ENCODE measurements at regions not wholly inside any gene's neighbourhood (a gene's known extent, or its start where the extent isn't known, plus 50 kb on each side); places are given as distances from the start of the nearest gene placed in this dataset.

GRCh38 chr12:131577766-131578165 is 133.1 kb upstream of the SFSWAP start:
- Mint-ChIP-seq H3K4me3 (no peak overlapping the region), H3K4me1 (no peaks in the 10 kb centered on the region), H3K9me3 (ENCODE audit: low read depth) (peaks cover 4% of the 10 kb centered on the region), H3K27ac (no peak overlapping the region), H3K27me3 (peaks cover 6% of the 10 kb centered on the region), H3K36me3 (no peaks in the 10 kb centered on the region)
- CTCF ChIA-PET: no interaction called here
- no peak for DNase-seq
- ATAC-seq: no peak

DNA sequence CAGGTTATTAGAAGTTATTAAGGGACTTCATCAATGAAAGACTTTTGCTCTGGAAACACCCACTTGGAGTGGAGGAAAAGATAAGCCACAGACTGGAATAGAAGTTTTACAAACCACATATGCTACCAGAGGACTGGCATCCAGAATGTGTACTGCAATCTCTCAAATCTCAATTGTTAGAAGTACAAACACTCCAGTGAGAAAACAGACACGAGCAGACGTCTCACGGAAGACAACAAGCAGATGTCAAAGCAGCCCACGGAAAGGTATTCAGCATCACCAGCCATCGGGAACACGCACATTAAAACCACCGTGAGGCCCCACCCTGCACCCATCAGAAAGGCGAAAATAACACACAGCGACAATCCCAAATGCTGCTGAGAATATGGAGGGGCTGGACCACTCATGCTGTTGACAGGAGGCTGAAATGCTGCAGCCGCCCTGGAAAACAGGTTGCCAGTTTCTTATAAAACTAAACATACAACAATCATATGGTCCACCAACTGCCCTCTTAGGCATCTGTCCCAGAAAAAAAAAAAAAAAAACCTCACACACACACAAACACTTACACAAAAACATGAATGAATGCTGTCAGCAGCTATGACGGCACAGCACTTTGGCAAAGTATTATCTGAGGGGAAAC is 131.9 kb upstream of the SFSWAP start:
- H3K4me3 Mint-ChIP-seq: no peak overlapping the region
- H3K27ac Mint-ChIP-seq: no peak overlapping the region
- no peak for ATAC-seq
- DNase-seq: no peak
- H3K36me3 Mint-ChIP-seq: no peaks in the 10 kb centered on the region
- peaks cover 6% of the 10 kb centered on the region for H3K27me3 Mint-ChIP-seq
- H3K9me3 Mint-ChIP-seq (ENCODE audit: low read depth): peaks cover 4% of the 10 kb centered on the region
- CTCF ChIA-PET: no interaction called here
- H3K4me1 Mint-ChIP-seq: no peaks in the 10 kb centered on the region

- Mint-ChIP-seq H3K9me3 (ENCODE audit: low read depth) (peaks cover 8% of the 10 kb centered on the region), H3K4me1 (no peaks in the 10 kb centered on the region), H3K27ac (no peak overlapping the region), H3K4me3 (no peak overlapping the region), H3K36me3 (no peaks in the 10 kb centered on the region), H3K27me3 (peaks cover 4% of the 10 kb centered on the region)
- CTCF ChIA-PET: no interaction called here
- ATAC-seq (no peak), DNase-seq (no peak)
Observed at GRCh38 chr12:131583090-131583712, 127.7 kb upstream of the SFSWAP start.

DNA sequence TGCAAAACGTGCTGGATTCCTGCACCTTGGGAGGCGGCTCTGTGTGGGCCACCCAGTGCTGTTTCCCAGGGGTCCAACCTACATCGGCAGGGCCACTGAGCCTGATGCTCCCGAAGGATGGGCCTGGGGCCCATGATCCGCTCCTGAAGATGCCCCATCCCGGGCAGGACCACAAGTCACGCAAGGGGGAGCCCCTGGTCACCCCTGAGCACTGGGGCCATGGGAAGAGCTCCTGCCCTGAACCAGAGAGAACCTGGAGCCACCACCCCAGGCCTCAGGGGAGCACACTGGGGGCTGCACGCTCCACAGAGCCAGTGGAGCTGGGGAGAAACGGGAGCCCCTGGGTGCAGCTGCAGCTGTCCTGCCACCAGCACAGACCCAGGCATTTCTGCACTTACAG is 124.6 kb upstream of the SFSWAP start:
- no peak overlapping the region for H3K27ac Mint-ChIP-seq
- no peaks in the 10 kb centered on the region for H3K36me3 Mint-ChIP-seq
- no peaks in the 10 kb centered on the region for H3K27me3 Mint-ChIP-seq
- peaks cover 8% of the 10 kb centered on the region for H3K9me3 Mint-ChIP-seq (ENCODE audit: low read depth)
- H3K4me3 Mint-ChIP-seq: no peak overlapping the region
- H3K4me1 Mint-ChIP-seq: no peaks in the 10 kb centered on the region
- DNase-seq (no peak), ATAC-seq (no peak)
- CTCF ChIA-PET: no interaction called here

DNA sequence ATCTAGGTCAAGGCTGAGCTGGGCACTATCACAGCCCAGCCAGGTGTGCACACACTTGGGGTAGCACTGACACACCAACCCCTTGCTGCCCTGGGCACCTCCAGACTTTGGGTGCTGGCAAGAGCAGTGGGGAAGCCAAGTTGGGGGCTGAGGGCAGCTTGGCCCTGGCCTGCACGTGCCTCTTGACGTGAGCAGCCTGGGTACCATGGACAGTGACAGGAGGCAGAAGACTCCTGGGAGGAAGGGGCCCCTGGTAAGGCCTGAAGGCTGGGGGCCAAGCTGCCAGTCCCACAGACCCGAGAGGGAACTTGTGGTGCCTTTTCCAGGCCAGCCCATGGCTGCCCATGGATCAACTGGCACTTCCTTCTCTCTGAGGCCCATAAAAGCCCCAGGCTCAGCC is 124.1 kb upstream of the SFSWAP start:
- Mint-ChIP-seq H3K27me3 (no peaks in the 10 kb centered on the region), H3K27ac (no peak overlapping the region), H3K4me3 (no peak overlapping the region), H3K4me1 (no peaks in the 10 kb centered on the region), H3K9me3 (ENCODE audit: low read depth) (peaks cover 4% of the 10 kb centered on the region), H3K36me3 (no peaks in the 10 kb centered on the region)
- DNase-seq: no peak
- ATAC-seq: no peak
- CTCF ChIA-PET: no interaction called here

DNA sequence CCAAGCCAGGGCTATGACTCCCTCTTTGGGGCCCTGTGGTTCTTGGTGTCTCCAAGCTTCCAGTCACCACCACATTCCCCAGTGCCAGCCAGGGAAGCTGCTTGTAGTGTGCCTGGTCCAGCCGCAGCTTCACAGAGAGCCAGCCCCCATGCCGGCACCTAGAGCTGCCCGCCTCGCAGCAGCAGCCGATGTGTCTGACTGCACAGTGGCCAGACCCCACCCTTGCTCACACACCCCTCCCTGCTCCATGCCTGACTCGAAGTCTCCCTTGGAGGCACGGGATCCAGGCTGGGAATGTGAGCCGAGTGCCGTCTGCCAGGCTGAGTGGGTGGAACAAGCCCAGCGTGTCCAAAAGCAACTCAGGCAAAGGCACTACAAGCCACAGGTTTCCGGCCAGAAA is 123.3 kb upstream of the SFSWAP start:
- H3K4me1 Mint-ChIP-seq: peaks cover 6% of the 10 kb centered on the region
- no peak overlapping the region for H3K4me3 Mint-ChIP-seq
- no peaks in the 10 kb centered on the region for H3K27me3 Mint-ChIP-seq
- DNase-seq (no peak), ATAC-seq (no peak)
- no peaks in the 10 kb centered on the region for H3K36me3 Mint-ChIP-seq
- peaks cover 3% of the 10 kb centered on the region for H3K9me3 Mint-ChIP-seq (ENCODE audit: low read depth)
- CTCF ChIA-PET: no interaction called here
- H3K27ac Mint-ChIP-seq: no peak overlapping the region

DNA sequence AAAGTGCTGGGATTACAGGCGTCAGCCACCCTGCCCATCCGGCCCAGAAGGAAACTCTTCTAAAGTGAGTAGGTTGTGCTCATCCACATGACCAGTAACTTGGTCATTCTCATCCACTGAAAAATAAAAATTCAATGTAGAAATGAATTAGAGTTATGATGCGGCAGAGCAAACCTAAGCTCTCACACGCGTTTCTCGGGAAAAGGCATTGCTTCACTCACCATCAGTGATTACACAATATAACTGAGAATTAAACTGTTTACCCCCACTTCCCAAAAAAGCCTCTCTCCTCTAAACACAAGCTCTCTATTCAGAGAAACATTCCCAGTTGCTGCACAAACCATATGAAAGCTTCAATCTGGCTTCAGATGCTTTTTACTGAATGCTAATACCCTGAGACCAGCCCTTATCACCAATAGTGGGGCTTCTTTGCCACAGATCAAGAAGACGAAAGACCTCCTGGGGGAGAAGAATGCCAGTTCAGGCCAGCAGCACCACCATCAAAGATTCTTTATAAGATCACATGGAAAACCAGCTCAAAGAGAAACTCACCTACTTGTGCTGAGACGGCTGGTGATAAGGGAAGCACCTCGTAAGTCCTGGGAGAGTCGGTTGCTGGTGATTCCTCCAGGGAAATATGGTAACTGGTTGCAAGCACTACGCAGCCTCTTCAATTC is 121.5 kb upstream of the SFSWAP start:
- H3K27ac Mint-ChIP-seq: no peak overlapping the region
- CTCF ChIA-PET: no interaction called here
- peaks cover 21% of the 10 kb centered on the region for H3K4me1 Mint-ChIP-seq
- ATAC-seq (no peak), DNase-seq (no peak)
- H3K27me3 Mint-ChIP-seq: no peaks in the 10 kb centered on the region
- H3K9me3 Mint-ChIP-seq (ENCODE audit: low read depth): peaks cover 3% of the 10 kb centered on the region
- no peaks in the 10 kb centered on the region for H3K36me3 Mint-ChIP-seq
- no peak overlapping the region for H3K4me3 Mint-ChIP-seq

GRCh38 chr12:131589966-131590365 is 120.9 kb upstream of the SFSWAP start:
- CTCF ChIA-PET: no interaction called here
- Mint-ChIP-seq H3K27ac (no peak overlapping the region), H3K36me3 (no peaks in the 10 kb centered on the region), H3K4me3 (no peak overlapping the region), H3K27me3 (no peaks in the 10 kb centered on the region), H3K9me3 (ENCODE audit: low read depth) (peaks cover 3% of the 10 kb centered on the region), H3K4me1 (peaks cover 21% of the 10 kb centered on the region)
- no peak for DNase-seq
- no peak for ATAC-seq

GRCh38 chr12:131591136-131591535 is 119.8 kb upstream of the SFSWAP start:
- peaks cover 3% of the 10 kb centered on the region for H3K9me3 Mint-ChIP-seq (ENCODE audit: low read depth)
- peaks cover 21% of the 10 kb centered on the region for H3K4me1 Mint-ChIP-seq
- H3K4me3 Mint-ChIP-seq: no peak overlapping the region
- H3K36me3 Mint-ChIP-seq: no peaks in the 10 kb centered on the region
- H3K27ac Mint-ChIP-seq: no peak overlapping the region
- DNase-seq (no peak), ATAC-seq (no peak)
- no peaks in the 10 kb centered on the region for H3K27me3 Mint-ChIP-seq
- CTCF ChIA-PET: no interaction called here

DNA sequence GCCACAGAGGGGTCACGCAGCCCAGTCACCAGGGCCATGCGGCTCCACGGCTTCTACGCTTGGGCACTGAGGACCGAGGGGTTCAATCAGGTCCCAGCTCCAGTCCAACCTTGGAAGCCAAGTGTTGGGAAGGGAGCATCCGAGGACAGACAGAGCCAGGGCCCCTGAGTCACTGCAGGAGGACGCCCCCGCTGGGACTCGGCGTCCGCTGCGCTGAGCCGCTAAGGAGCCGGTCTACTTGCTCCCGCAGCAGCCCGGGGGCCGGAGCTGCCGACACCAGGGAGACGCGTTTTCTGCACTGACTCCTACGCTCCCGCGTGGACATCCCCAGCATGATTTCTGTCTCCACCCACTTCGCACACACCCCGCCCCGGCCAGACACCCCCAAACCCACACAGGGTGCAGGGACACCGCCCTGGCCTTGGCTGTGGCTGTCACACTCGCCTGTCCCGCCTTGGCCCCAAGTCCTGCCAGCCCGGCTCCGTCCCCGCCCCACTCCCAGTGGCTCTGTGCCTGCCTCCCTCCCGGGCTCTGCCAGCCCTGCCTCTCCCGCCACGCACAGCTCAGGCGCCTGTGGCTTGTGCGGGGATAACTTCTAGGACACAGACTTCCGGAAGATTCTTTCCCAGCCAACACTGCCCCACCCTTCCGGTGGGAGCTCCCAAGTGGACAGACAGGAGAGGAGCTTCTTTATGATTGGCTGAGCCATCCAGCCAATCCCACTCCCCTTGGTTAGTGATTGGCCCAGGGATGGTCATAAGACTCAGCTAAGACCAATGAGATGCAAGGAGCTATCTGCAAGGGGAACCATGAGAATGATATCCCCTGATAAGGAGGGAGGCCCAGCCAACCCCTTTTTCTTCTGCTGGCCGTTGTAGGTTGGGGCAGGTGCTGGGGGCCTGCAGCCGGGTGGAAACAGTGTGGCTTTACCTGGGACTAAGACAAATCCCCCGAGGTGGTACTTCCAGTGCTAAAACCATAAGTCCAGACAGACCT is 118.9 kb upstream of the SFSWAP start:
- DNase-seq: no peak
- Mint-ChIP-seq H3K4me3 (no peak overlapping the region), H3K27ac (peak overlapping the region; percentile 80), H3K4me1 (peaks cover 21% of the 10 kb centered on the region), H3K36me3 (no peaks in the 10 kb centered on the region), H3K27me3 (no peaks in the 10 kb centered on the region), H3K9me3 (ENCODE audit: low read depth) (peaks cover 3% of the 10 kb centered on the region)
- CTCF ChIA-PET: interaction anchor here (1.2 kb wide), 2 partner anchors 12 to 15 kb away, joined by 4 to 9 read pairs; no protein-coding TSS in a partner anchor
- ATAC-seq: no peak

- H3K27me3 Mint-ChIP-seq: no peaks in the 10 kb centered on the region
- DNase-seq (peak; percentile 83), ATAC-seq (peak; percentile 99)
- H3K27ac Mint-ChIP-seq: peak overlapping the region; percentile 80
- H3K9me3 Mint-ChIP-seq (ENCODE audit: low read depth): no peaks in the 10 kb centered on the region
- no peaks in the 10 kb centered on the region for H3K36me3 Mint-ChIP-seq
- peaks cover 21% of the 10 kb centered on the region for H3K4me1 Mint-ChIP-seq
- CTCF ChIA-PET: interaction anchor here (1.2 kb wide), 2 partner anchors 11 to 14 kb away, joined by 4 to 9 read pairs; no protein-coding TSS in a partner anchor
- H3K4me3 Mint-ChIP-seq: no peak overlapping the region
Observed at GRCh38 chr12:131592972-131593371, 117.9 kb upstream of the SFSWAP start.

DNA sequence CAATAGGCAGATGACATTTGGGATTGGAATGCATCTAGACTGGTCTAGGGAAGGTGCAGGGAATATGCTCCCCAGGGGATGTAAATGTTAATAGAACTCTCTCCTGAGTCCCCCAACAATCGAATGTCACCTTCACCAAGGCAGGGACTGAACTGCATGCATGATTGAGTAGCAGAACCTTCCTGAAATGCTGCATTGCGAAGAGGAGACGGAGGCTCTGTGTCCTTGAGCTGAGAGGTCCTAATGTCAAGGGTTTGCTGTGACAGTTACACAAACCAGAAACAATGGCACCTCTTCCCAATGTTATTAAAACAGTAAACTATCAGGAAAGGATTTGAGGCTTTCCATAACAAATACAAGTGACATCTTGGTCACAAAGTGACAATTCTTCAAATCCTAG is 117.5 kb upstream of the SFSWAP start:
- Mint-ChIP-seq H3K27ac (peak overlapping the region; percentile 80), H3K4me3 (no peak overlapping the region)

GRCh38 chr12:131596115-131596514 is 114.8 kb upstream of the SFSWAP start:
- no peaks in the 10 kb centered on the region for H3K27me3 Mint-ChIP-seq
- DNase-seq (no peak), ATAC-seq (no peak)
- CTCF ChIA-PET: no interaction called here
- no peak overlapping the region for H3K27ac Mint-ChIP-seq
- H3K36me3 Mint-ChIP-seq: no peaks in the 10 kb centered on the region
- H3K4me1 Mint-ChIP-seq: peaks cover 28% of the 10 kb centered on the region
- H3K9me3 Mint-ChIP-seq (ENCODE audit: low read depth): no peaks in the 10 kb centered on the region
- H3K4me3 Mint-ChIP-seq: no peak overlapping the region

More for the DNA sequence above, 117.5 kb upstream of the SFSWAP start:
- no peaks in the 10 kb centered on the region for H3K9me3 Mint-ChIP-seq (ENCODE audit: low read depth)
- ATAC-seq (no peak), DNase-seq (no peak)
- CTCF ChIA-PET: interaction anchor here (1.2 kb wide), 2 partner anchors 11 to 14 kb away, joined by 4 to 9 read pairs; no protein-coding TSS in a partner anchor
- H3K4me1 Mint-ChIP-seq: peaks cover 21% of the 10 kb centered on the region
- H3K36me3 Mint-ChIP-seq: no peaks in the 10 kb centered on the region
- no peaks in the 10 kb centered on the region for H3K27me3 Mint-ChIP-seq
